Occipital lobe (tissue), 1 donor: ENCODE measurements at regions not wholly inside any gene's neighbourhood (a gene's known extent, or its start where the extent isn't known, plus 50 kb on each side); places are given as distances from the start of the nearest gene placed in this dataset.

Experiments
- DNase-seq: peaks from one replicate; lab custom pipeline; 2025; lab: John Stamatoyannopoulos, UW

- DNase-seq, result no peak
Observed at GRCh38 chr15:62826561-62826960, 216.0 kb upstream of the TPM1 start.

GRCh38 chr15:62828364-62828763 is 214.2 kb upstream of the TPM1 start:
- DNase-seq, result no peak

GRCh38 chr15:62832231-62832630 is 210.3 kb upstream of the TPM1 start:
- DNase-seq, result no peak

- DNase-seq, result no peak
Observed at GRCh38 chr15:62833646-62834045, 208.9 kb upstream of the TPM1 start.

GRCh38 chr15:62834686-62835329 is 207.7 kb upstream of the TPM1 start:
- DNase-seq, result no peak

GRCh38 chr15:62835351-62835750 is 207.2 kb upstream of the TPM1 start:
- DNase-seq, result no peak

- no peak for DNase-seq
Observed at GRCh38 chr15:62835762-62836161, 206.8 kb upstream of the TPM1 start.

- no peak for DNase-seq
Observed at GRCh38 chr15:62840526-62841268, 201.8 kb upstream of the TPM1 start.

GRCh38 chr15:62841269-62841628 is 201.3 kb upstream of the TPM1 start:
- peak; percentile 16 for DNase-seq

- no peak for DNase-seq
Observed at GRCh38 chr15:62841891-62842559, 200.5 kb upstream of the TPM1 start.

- DNase-seq, result no peak
Observed at GRCh38 chr15:62843311-62843710, 199.2 kb upstream of the TPM1 start.

GRCh38 chr15:62844564-62845240 is 197.8 kb upstream of the TPM1 start:
- DNase-seq, result no peak

- no peak for DNase-seq
Observed at GRCh38 chr15:62845241-62846126, 197.1 kb upstream of the TPM1 start.

- DNase-seq, result no peak
Observed at GRCh38 chr15:62846131-62846804, 196.3 kb upstream of the TPM1 start.

GRCh38 chr15:62846805-62847495 is 195.6 kb upstream of the TPM1 start:
- no peak for DNase-seq

- peak; percentile 59 for DNase-seq
Observed at GRCh38 chr15:62847900-62848489, 194.6 kb upstream of the TPM1 start.

GRCh38 chr15:62848632-62849050 is 193.9 kb upstream of the TPM1 start:
- DNase-seq, result no peak

- no peak for DNase-seq
Observed at GRCh38 chr15:62849316-62850106, 193.0 kb upstream of the TPM1 start.

GRCh38 chr15:62850318-62850717 is 192.2 kb upstream of the TPM1 start:
- DNase-seq, result no peak
